ENCODE measurements at regions not wholly inside any gene's neighbourhood (a gene's known extent, or its start where the extent isn't known, plus 50 kb on each side); places are given as distances from the start of the nearest gene placed in this dataset.

DNA sequence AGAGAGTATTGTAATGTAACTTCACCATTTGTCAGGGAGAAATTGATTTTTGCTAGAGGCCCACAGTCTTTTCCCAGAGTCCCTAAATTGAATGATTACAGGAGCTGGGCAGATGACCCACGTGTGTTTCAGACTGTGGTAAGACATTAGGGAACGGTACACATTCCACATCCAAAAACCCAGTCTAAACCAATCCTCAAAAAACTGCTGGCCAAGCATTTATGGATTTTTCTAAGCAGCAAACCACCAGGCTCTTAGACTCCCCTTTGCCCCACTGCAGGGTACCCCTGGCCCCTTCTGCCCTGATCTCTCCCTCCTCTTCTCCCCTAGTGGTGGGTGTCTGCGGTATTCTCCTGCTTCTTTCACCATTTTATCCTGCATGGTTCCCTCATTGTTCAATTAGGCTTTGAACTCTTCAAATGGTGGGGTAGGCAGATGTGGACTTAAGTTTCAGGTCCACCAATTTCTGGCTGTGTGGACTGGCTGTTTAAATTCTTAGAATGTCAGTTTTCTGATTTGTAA is 135.5 kb upstream of the SORCS3 start:
- DNase-seq (ENCODE audit: low spot score): no peak

GRCh38 chr10:104509981-104510380 is 131.1 kb upstream of the SORCS3 start:
- no peak for DNase-seq (ENCODE audit: low spot score)

DNA sequence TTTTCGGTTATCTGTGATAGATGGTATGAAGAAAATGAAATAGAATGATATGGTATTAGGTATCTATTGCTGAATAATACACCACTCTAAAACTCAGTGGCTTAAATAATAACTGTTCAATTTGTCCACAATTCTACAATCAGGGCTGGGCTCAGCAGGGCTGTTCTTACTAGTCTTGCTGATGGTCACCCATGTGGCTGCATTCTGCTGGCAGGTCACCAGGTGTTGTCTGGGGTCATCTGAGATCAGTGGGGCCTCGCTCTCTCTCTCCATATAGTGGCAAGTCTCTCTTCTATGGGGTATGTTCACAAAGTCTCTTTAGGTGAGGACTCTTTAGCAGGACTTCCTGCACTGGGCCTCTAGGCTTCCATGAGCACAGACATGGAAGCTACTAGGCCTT is 130.4 kb upstream of the SORCS3 start:
- no peak for DNase-seq (ENCODE audit: low spot score)

GRCh38 chr10:104512800-104513199 is 128.3 kb upstream of the SORCS3 start:
- no peak for DNase-seq (ENCODE audit: low spot score)

- DNase-seq (ENCODE audit: low spot score): no peak
Observed at GRCh38 chr10:104515678-104516199, 125.4 kb upstream of the SORCS3 start.

DNA sequence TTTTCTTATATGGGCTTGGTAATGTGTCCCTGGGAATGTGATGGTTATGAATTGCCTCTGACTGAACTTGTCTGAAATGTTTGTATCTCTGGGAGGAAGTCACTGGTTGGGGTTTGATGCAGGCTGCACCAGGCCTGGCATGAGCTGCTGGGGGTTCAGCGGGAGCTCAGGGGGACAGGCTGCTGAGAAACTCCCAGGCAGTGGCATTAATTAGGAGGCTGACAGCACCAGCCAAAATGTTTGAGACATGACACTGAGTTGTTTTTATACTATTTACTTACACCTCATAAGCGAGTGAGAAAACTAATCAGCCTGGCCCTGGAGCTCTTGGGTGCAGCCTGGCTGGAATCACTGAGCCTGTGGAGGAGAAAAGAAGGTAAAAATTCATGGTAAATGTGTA is 124.1 kb upstream of the SORCS3 start:
- no peak for DNase-seq (ENCODE audit: low spot score)

DNA sequence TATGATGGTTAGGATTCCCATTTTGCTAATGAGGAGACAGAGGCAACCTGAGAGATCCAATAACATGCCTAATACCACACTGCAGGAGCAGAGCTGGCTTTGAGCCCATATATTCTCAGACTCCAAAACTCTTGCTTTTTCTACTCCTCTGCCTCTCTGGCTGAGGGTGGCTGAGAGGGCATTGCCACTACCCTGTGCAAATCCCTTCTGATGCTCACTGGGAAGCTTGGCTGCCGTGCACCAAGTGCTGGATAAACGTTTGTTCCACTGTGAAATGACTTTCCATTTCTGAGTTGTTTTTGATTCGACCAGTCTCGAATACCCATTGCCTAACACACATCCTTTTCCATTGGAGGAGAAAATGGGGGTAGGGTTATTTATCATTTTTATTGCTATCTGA is 123.1 kb upstream of the SORCS3 start:
- no peak for DNase-seq (ENCODE audit: low spot score)

- DNase-seq (ENCODE audit: low spot score): no peak
Observed at GRCh38 chr10:104518891-104519290, 122.2 kb upstream of the SORCS3 start.

DNA sequence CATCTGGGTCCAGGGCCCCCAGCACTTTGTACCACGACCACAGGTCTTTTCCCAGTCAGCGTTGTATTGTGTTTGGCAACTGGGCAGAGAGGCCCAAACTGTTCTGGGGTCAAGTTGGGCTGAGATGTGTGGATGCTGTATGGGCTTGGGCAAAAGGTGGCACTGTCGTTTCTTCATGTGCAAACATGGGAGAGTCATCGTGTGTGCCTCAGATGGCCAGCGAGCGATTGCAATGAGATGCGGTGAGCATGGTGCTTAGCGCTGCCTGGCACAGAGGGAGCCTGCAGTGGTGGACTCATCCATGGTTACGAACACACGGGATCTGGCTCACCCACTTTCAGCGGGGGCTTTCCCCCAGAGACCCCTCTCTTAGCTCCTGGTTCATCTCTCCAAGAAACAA is 120.4 kb upstream of the SORCS3 start:
- no peak for DNase-seq (ENCODE audit: low spot score)

- DNase-seq (ENCODE audit: low spot score): no peak
Observed at GRCh38 chr10:104521901-104522694, 119.0 kb upstream of the SORCS3 start.

DNA sequence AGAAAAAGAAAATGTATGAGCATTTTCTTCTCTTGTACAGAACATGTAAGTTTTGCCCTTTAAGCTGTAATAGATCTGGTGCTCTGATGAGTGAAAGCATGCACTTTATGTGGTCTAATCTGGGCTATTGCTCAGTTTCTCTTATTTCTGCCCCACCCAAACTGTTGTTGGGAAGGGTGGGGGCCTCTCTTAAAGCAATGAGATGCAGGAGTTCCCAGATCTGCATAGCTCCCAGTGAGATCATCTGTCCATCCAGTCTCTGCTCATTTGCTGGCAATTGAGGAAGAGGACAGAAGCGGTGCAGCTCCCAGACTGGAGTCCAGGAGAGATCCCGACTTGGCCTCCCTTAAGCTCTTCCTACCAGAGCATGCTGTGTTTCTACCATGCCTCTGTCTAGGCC is 114.9 kb upstream of the SORCS3 start:
- DNase-seq (ENCODE audit: low spot score): no peak

GRCh38 chr10:104527013-104527412 is 114.1 kb upstream of the SORCS3 start:
- DNase-seq (ENCODE audit: low spot score): no peak

- no peak for DNase-seq (ENCODE audit: low spot score)
Observed at GRCh38 chr10:104540181-104540580, 100.9 kb upstream of the SORCS3 start.

- DNase-seq (ENCODE audit: low spot score): no peak
Observed at GRCh38 chr10:104541820-104542219, 99.3 kb upstream of the SORCS3 start.

DNA sequence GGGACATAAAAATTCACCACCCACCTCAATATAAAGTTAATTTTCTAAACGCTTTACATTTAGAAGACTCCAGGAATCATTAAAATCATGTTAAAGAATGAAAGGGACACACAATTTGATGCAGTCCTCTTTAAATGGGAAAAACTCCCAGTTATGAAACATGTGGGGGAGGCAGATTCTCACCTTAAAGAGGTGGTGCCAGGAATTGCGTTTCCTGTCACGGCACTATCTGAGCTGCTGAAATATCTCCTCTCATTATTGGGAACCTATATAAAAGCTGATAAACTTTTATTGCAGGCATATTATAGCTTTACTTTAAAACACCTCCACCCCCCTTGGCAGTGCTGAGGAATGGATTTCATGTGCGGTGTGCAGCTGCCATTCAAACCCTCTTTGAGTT is 94.8 kb upstream of the SORCS3 start:
- DNase-seq (ENCODE audit: low spot score): no peak

DNA sequence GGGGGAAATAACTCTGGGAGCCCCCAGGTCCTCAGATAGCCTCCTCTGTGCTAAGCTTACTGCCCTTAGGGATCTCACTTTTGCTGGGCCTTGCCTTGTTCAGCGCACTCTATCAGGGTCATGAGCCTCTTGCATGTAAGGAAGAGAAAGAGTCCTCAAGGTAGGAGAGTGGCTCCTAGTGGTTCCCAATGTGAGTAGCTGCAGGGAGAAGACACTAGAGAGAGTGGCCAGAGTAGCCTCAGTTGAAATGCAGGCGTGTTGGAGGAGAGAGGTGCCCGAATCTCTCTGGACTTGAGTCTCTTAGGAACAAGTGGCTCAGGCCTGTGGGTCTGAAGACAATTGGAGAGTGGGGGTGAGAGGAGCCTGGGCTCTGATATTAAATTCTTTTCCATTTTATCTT is 94.3 kb upstream of the SORCS3 start:
- DNase-seq (ENCODE audit: low spot score): no peak

GRCh38 chr10:104548090-104548489 is 93.0 kb upstream of the SORCS3 start:
- no peak for DNase-seq (ENCODE audit: low spot score)

DNA sequence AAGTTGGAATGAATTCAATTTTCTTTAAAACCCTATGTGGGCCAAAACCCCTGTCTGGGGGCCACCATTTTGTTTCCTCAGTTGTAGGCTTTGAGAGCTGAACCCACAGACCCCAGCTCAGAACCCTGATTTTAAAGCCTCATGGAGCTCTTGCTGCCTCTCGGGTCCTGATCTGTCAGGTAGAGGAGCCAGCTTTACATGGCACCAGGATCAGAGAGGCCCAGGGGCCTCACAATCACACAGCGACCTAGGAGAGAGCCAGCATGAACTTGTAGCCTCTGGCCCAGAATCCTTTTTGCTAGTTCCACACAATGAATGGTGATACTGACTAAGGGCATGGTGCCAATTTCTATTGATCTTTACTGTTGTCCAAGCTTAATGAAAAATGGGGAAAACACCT is 84.3 kb upstream of the SORCS3 start:
- DNase-seq (ENCODE audit: low spot score): no peak

DNA sequence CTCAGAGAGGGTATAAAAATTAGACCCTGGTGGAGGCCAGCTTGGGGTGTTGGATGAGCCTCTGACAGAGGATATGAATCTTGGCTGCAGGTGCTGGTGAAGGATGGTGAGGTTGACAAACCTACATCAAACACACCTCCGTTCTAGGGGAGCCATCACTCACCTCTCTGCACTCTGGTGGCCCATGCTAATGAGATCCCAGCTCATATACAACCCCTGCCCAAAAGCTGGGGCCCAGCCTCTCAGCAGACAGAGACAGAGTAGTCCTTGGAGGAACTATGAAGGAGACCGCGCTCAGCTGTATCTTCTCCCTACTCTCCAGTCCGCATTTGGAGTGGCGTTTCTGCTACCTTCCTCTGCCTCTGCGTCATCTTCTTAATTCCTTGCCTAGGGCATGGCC is 83.1 kb upstream of the SORCS3 start:
- no peak for DNase-seq (ENCODE audit: low spot score)

GRCh38 chr10:104559935-104560334 is 81.2 kb upstream of the SORCS3 start:
- DNase-seq (ENCODE audit: low spot score): no peak

- no peak for DNase-seq (ENCODE audit: low spot score)
Observed at GRCh38 chr10:104563051-104563450, 78.0 kb upstream of the SORCS3 start.

DNA sequence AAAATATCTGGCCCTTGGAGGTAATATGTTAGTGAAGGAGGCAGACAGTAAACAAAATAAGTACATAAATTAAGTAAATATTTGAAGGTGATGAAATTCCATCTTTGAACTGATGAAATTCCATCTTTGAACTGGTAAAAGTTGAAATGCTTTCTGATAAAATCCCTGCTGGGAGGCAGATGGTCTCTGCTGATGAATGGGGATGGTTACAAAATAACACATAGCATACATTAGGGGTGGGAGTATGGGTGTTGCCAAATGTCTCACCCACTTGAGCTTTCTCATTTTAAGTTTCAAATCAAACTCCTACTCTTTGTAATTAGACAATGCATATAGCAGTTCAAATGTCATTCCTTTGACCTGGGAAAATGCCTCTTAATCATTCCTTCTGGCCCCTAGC is 77.5 kb upstream of the SORCS3 start:
- no peak for DNase-seq (ENCODE audit: low spot score)

DNA sequence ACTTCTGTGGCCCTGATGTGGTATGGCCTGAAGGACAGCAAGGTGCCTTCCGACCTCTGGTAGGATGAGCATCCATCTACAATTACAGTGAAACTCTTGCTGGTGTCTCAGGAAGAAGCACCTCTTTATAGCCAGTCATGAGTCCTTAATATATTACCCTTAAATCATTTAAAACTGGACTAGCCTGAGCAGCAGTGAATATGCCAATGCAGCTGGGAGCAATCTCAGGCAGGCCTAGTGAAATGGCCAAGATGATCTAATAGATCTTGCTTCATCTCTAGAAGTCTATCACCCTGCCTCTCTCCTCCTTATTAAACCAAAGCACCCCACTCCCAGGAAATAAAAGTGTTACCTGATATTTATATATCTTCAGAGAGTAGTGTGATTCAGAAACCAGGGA is 66.7 kb upstream of the SORCS3 start:
- no peak for DNase-seq (ENCODE audit: low spot score)

GRCh38 chr10:104574838-104575237 is 66.3 kb upstream of the SORCS3 start:
- no peak for DNase-seq (ENCODE audit: low spot score)

Data from NAMALWA (cell line).